ENCODE measurements at regions not wholly inside any gene's neighbourhood (a gene's known extent, or its start where the extent isn't known, plus 50 kb on each side); places are given as distances from the start of the nearest gene placed in this dataset.

GRCh38 chr6:148272597-148272996, 70.0 kb upstream of the SASH1 start:
- WGBS, 2 donors = 56 to 71% methylated on average over 7 of the region's 7 CpGs
- H3K4me3 ChIP-seq (ENCODE audit: low read depth, poor library complexity, severe bottlenecking) = no peak overlapping the region
- TF ChIP-seq POLR2A (IDR thresholded peaks at IDR 0.05) = no peak
- no peak for TF ChIP-seq CTCF (IDR thresholded peaks at IDR 0.05)

GRCh38 chr6:148273962-148274752, 68.5 kb upstream of the SASH1 start:
- intact Hi-C loops (cut with DNase I; ENCODE audit: low total_unique reads) = no loop called here
- no peak for DNase-seq (ENCODE audit: low spot score in 2 of 2)
- no peak overlapping the region for H3K4me3 ChIP-seq (ENCODE audit: low read depth, poor library complexity, severe bottlenecking)
- 58 to 60% methylated on average over 5 of the region's 5 CpGs for WGBS, 2 donors
- TF ChIP-seq CTCF (IDR thresholded peaks at IDR 0.05) = no peak
- no peak for TF ChIP-seq POLR2A (IDR thresholded peaks at IDR 0.05)

More at GRCh38 chr6:148272597-148272996, 70.0 kb upstream of the SASH1 start:
- intact Hi-C loops (cut with DNase I; ENCODE audit: low total_unique reads) = no loop called here
- no peak for DNase-seq (ENCODE audit: low spot score in 2 of 2)

GRCh38 chr6:148274809-148275208, 67.8 kb upstream of the SASH1 start:
- intact Hi-C loops (cut with DNase I; ENCODE audit: low total_unique reads) = no loop called here
- 74 to 83% methylated on average over 2 of the region's 2 CpGs for WGBS, 2 donors
- no peak for DNase-seq (ENCODE audit: low spot score in 2 of 2)
- no peak overlapping the region for H3K4me3 ChIP-seq (ENCODE audit: low read depth, poor library complexity, severe bottlenecking)
- TF ChIP-seq POLR2A (IDR thresholded peaks at IDR 0.05) = no peak
- TF ChIP-seq CTCF (IDR thresholded peaks at IDR 0.05) = no peak

GRCh38 chr6:148285205-148285604, 57.4 kb upstream of the SASH1 start:
- DNase-seq (ENCODE audit: low spot score in 2 of 2) = no peak
- intact Hi-C loops (cut with DNase I; ENCODE audit: low total_unique reads) = no loop called here
- TF ChIP-seq POLR2A (IDR thresholded peaks at IDR 0.05) (no peak), CTCF (IDR thresholded peaks at IDR 0.05) (no peak)
- H3K4me3 ChIP-seq (ENCODE audit: low read depth, poor library complexity, severe bottlenecking) = no peak overlapping the region
- WGBS, 2 donors = 73 to 83% methylated on average over 2 of the region's 2 CpGs

GRCh38 chr6:148286563-148286962, 56.1 kb upstream of the SASH1 start:
- no peak for TF ChIP-seq CTCF (IDR thresholded peaks at IDR 0.05)
- TF ChIP-seq POLR2A (IDR thresholded peaks at IDR 0.05) = no peak
- H3K4me3 ChIP-seq (ENCODE audit: low read depth, poor library complexity, severe bottlenecking) = no peak overlapping the region
- peak in 1 of 2 donors; percentile 59 for DNase-seq (ENCODE audit: low spot score in 2 of 2)
- intact Hi-C loops (cut with DNase I; ENCODE audit: low total_unique reads) = no loop called here
- 86 to 89% methylated on average over 5 of the region's 5 CpGs for WGBS, 2 donors
